PC-9 (cell line): ENCODE measurements at regions not wholly inside any gene's neighbourhood (a gene's known extent, or its start where the extent isn't known, plus 50 kb on each side); places are given as distances from the start of the nearest gene placed in this dataset.

Source experiments
- BruUV-seq: library from RNA; stranded (reverse); fragments of 400-500 nt; replicated peaks from 2 replicates; lab custom pipeline; 2021; lab: Mats Ljungman, UMichigan
- CTCF ChIA-PET: fragments of 300-600 bp; sonication (Branson Sonifier 250); formaldehyde crosslinking; loops from one replicate; lab custom pipeline; 2022; ENCODE audit warnings: antibody characterized with exemption; lab: Charles Lee
- POLR2A ChIA-PET: fragments of 300-600 bp; sonication (Branson Sonifier 250); formaldehyde crosslinking; loops from one replicate; lab custom pipeline; 2022; ENCODE audit warnings: antibody characterized with exemption; ENCODE audit not compliant: unreplicated experiment; lab: Charles Lee
- DNase-seq, 2 experiments: peaks; one replicate each; pipeline versions ENCODE4 v3.0.0 to v3.0.0-alpha.2; 2015 to 2022; ENCODE audit warnings: mixed read lengths in 1 of 2
- H2AFZ ChIP-seq: fragments of 200-600 bp; sonication (generic); 2 replicates; pipeline ENCODE4 v1.8.1; 2017; ENCODE audit warnings: antibody characterized with exemption
- H3F3A ChIP-seq: fragments of 200-600 bp; sonication (generic); 2 replicates; pipeline ENCODE4 v1.8.1; 2017; ENCODE audit warnings: antibody characterized with exemption, mild to moderate bottlenecking, low read depth; ENCODE audit not compliant: insufficient read depth
- H3K27ac ChIP-seq: fragments of 200-600 bp; sonication (generic); 2 replicates; pipeline ENCODE4 v1.6.1; 2016; ENCODE audit warnings: mixed run types
- H3K27me3 ChIP-seq: fragments of 200-600 bp; sonication (generic); 2 replicates; pipeline ENCODE4 v1.6.1; 2016; ENCODE audit warnings: low read depth, mixed run types; ENCODE audit not compliant: insufficient read depth
- H3K36me3 ChIP-seq: fragments of 200-600 bp; sonication (generic); 2 replicates; pipeline ENCODE4 v1.6.1; 2016; ENCODE audit warnings: low read depth, mixed run types
- H3K4me1 ChIP-seq: fragments of 200-600 bp; sonication (generic); replicated peaks from 2 replicates; pipeline ENCODE4 v1.6.1; 2016; ENCODE audit warnings: mixed run types; ENCODE audit not compliant: insufficient read depth
- H3K4me2 ChIP-seq: fragments of 200-600 bp; sonication (generic); 2 replicates; pipeline ENCODE4 v1.6.1; 2017; ENCODE audit warnings: mixed run types
- H3K4me3 ChIP-seq: fragments of 200-600 bp; sonication (generic); 2 replicates; pipeline ENCODE4 v1.6.1; 2016; ENCODE audit warnings: mixed run types
- H3K79me2 ChIP-seq: fragments of 200-600 bp; sonication (generic); 2 replicates; pipeline ENCODE4 v1.6.1; 2017; ENCODE audit warnings: low read depth, mixed run types
- H3K9me2 ChIP-seq: fragments of 200-600 bp; sonication (generic); 2 replicates; pipeline ENCODE4 v1.8.1; 2017; ENCODE audit warnings: mild to moderate bottlenecking; ENCODE audit not compliant: insufficient read depth
- H3K9me3 ChIP-seq: fragments of 200-600 bp; sonication (generic); 2 replicates; pipeline ENCODE4 v1.8.1; 2016; ENCODE audit warnings: low read depth; ENCODE audit not compliant: insufficient read depth
- H4K20me1 ChIP-seq: fragments of 200-600 bp; sonication (generic); 2 replicates; pipeline ENCODE4 v1.8.1; 2017; ENCODE audit not compliant: insufficient read depth
- EZH2 ChIP-seq: fragments of 200-600 bp; sonication (generic); IDR thresholded peaks from 2 replicates; pipeline ENCODE4 v1.8.0; 2017; ENCODE audit warnings: antibody characterized with exemption, low read depth
- intact Hi-C: fragments of 100-400 bp; cut with micrococcal nuclease; formaldehyde crosslinking; loops from one replicate; pipeline ENCODE4 v1.10.0; 2022; ENCODE audit not compliant: unreplicated experiment
- TF ChIP-seq, protein P1 (sequence below): fragments of 200-600 bp; sonication (generic); conservative IDR thresholded peaks from 2 replicates; pipeline ENCODE4 v1.6.1; 2017; ENCODE audit warnings: mixed run types, antibody characterized with exemption, mild to moderate bottlenecking, moderate library complexity

DNA sequence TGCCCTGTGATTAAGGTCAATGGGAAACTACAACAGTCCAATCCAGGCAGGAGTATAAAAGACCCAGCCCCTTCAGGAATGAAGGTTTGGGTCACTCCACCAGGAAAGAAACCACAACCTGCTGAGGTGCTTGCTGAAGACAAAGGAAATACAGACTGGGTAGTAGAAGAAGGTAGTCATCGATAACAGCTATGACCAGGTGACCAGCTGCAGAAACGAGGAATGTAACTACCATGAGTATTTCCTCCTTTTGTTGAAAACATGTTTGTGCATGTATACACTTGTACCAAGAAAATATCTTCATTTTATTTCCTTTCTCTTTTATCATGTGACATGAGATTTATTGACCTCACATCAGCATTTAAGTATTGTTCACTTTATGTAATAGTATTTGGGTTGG, 409.1 kb downstream of the FOXG1 start:
- DNase-seq: no peak
- TF ChIP-seq, protein P1, sequence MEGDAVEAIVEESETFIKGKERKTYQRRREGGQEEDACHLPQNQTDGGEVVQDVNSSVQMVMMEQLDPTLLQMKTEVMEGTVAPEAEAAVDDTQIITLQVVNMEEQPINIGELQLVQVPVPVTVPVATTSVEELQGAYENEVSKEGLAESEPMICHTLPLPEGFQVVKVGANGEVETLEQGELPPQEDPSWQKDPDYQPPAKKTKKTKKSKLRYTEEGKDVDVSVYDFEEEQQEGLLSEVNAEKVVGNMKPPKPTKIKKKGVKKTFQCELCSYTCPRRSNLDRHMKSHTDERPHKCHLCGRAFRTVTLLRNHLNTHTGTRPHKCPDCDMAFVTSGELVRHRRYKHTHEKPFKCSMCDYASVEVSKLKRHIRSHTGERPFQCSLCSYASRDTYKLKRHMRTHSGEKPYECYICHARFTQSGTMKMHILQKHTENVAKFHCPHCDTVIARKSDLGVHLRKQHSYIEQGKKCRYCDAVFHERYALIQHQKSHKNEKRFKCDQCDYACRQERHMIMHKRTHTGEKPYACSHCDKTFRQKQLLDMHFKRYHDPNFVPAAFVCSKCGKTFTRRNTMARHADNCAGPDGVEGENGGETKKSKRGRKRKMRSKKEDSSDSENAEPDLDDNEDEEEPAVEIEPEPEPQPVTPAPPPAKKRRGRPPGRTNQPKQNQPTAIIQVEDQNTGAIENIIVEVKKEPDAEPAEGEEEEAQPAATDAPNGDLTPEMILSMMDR: no peak
- TF ChIP-seq EZH2: no peak
- no TSS peak for BruUV-seq

DNA sequence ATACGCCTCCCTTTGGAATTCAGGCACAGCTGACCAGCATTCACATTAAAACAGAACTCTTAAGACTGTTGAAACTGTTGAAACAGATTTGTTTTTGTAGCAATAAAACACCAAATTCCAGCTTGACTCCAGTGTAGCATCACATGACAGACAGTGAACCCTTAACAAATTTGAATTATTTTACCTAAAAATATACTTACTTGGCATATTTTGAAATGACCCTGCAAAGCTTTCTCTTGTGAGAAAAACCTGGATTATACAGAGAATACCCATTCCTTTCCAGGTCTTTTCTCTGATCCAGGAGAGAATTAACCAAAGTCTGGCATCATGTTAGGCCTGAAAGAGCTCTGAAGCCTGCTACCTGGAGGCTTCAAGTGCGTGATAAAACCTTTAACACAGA, 410.3 kb downstream of the FOXG1 start:
- no peaks in the 10 kb centered on the region for H3K9me2 ChIP-seq
- no peak overlapping the region for H3K4me3 ChIP-seq
- no peak overlapping the region for H3K27ac ChIP-seq
- no peak overlapping the region for H2AFZ ChIP-seq
- no peaks in the 10 kb centered on the region for H3K9me3 ChIP-seq
- no peaks in the 10 kb centered on the region for H3K79me2 ChIP-seq
- ChIA-PET CTCF (no interaction called here), POLR2A (no interaction called here)
- no peak for TF ChIP-seq EZH2
- TF ChIP-seq, protein P1: no peak
- no peak for DNase-seq
- H3K4me2 ChIP-seq: no peak overlapping the region
- intact Hi-C loops: loop anchor here (10.0 kb wide), 1 partner anchor 362 kb away; no protein-coding TSS in a partner anchor
- H3K27me3 ChIP-seq: no peaks in the 10 kb centered on the region
- H3F3A ChIP-seq: no peaks in the 10 kb centered on the region
- no peaks in the 10 kb centered on the region for H3K4me1 ChIP-seq
- no peaks in the 10 kb centered on the region for H4K20me1 ChIP-seq
- H3K36me3 ChIP-seq: no peaks in the 10 kb centered on the region
- no TSS peak for BruUV-seq

More for the DNA sequence above, 409.1 kb downstream of the FOXG1 start:
- Histone ChIP-seq H4K20me1 (no peaks in the 10 kb centered on the region), H3F3A (no peaks in the 10 kb centered on the region), H3K4me3 (no peak overlapping the region), H3K36me3 (no peaks in the 10 kb centered on the region), H3K9me3 (no peaks in the 10 kb centered on the region), H3K27ac (no peak overlapping the region), H3K27me3 (no peaks in the 10 kb centered on the region), H3K4me2 (no peak overlapping the region), H3K9me2 (no peaks in the 10 kb centered on the region), H3K4me1 (no peaks in the 10 kb centered on the region), H3K79me2 (no peaks in the 10 kb centered on the region), H2AFZ (no peak overlapping the region)
- intact Hi-C loops: loop anchor here (10.0 kb wide), 1 partner anchor 361 kb away; no protein-coding TSS in a partner anchor
- CTCF ChIA-PET: no interaction called here
- POLR2A ChIA-PET: no interaction called here

DNA sequence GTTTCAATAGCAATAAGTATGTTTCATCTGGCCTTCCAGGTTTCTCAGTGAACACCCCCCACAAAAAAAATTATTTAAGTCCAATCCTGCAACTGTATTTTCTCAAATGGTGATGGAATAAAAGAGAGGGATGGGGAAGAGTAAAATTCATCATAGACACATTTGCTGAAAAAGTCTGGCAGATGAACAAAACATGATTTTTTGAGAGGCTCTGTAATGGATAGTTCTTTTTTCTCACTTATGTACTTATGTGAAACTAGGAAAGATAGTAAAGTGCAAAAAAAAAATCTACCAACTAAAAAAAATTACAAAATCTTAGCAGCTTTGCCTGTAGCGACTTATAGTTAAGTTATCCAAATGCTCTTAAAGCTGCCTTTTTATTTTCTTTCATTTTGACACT, 412.4 kb downstream of the FOXG1 start:
- H3K9me2 ChIP-seq: no peaks in the 10 kb centered on the region
- H3K9me3 ChIP-seq: no peaks in the 10 kb centered on the region
- TF ChIP-seq, protein P1: no peak
- TF ChIP-seq EZH2: no peak
- H3K79me2 ChIP-seq: no peaks in the 10 kb centered on the region
- no peaks in the 10 kb centered on the region for H3K27me3 ChIP-seq
- ChIA-PET POLR2A (no interaction called here), CTCF (no interaction called here)
- no peak overlapping the region for H3K27ac ChIP-seq
- no peaks in the 10 kb centered on the region for H4K20me1 ChIP-seq
- no peak overlapping the region for H3K4me2 ChIP-seq
- no peaks in the 10 kb centered on the region for H3K4me1 ChIP-seq
- no TSS peak for BruUV-seq
- intact Hi-C loops: loop anchor here (10.0 kb wide), 1 partner anchor 364 kb away; no protein-coding TSS in a partner anchor
- H2AFZ ChIP-seq: no peak overlapping the region
- H3K4me3 ChIP-seq: no peak overlapping the region
- H3K36me3 ChIP-seq: no peaks in the 10 kb centered on the region
- DNase-seq: no peak
- no peaks in the 10 kb centered on the region for H3F3A ChIP-seq
